ENCODE measurements at regions not wholly inside any gene's neighbourhood (a gene's known extent, or its start where the extent isn't known, plus 50 kb on each side); places are given as distances from the start of the nearest gene placed in this dataset.

DNA sequence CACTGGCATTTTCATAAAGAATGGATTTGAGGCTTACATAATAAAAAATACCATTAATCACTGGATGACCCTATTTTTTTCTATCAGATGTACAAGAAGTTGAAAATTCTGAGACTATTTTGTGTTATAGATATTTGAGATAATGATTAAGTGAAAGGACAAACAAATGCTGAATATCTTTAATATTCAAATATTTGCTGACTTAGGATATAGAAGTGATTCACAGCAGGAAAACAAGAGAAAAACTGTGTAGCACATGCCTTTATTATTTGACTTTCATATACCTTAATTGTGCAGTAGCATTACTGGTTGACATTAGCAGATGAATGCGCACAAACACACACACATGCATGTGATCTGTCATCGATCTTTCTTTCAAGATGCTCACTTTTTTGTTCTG, 766.5 kb downstream of the SATB2 start:
- no peak overlapping the region for H3K4me3 ChIP-seq
- no peaks in the 10 kb centered on the region for H3K36me3 ChIP-seq (ENCODE audit: insufficient read depth, low read length)
- no peaks in the 10 kb centered on the region for H3K9me3 ChIP-seq (ENCODE audit: low read depth, low read length)
- H3K27ac ChIP-seq: no peak overlapping the region
- no peak for DNase-seq (ENCODE audit: low read depth, low spot score)
- TF ChIP-seq POLR2AphosphoS5 (IDR thresholded peaks at IDR 0.05; ENCODE audit: borderline replicate concordance, low read depth, low read length): no peak
- TF ChIP-seq FOXP2 (optimal IDR thresholded peaks at IDR 0.05; ENCODE audit: control extremely low read depth, extremely low read length, insufficient read depth): no peak
- no peak for TF ChIP-seq EZH2 (IDR thresholded peaks at IDR 0.05)
- H3K9ac ChIP-seq (ENCODE audit: insufficient read length): no peak overlapping the region

GRCh38 chr2:198664321-198664720, 793.4 kb downstream of the SATB2 start:
- no peaks in the 10 kb centered on the region for H3K9me3 ChIP-seq (ENCODE audit: low read depth, low read length)
- DNase-seq (ENCODE audit: low read depth, low spot score): no peak
- no peak overlapping the region for H3K9ac ChIP-seq (ENCODE audit: insufficient read length)
- no peak for TF ChIP-seq POLR2AphosphoS5 (IDR thresholded peaks at IDR 0.05; ENCODE audit: borderline replicate concordance, low read depth, low read length)
- no peak for TF ChIP-seq FOXP2 (optimal IDR thresholded peaks at IDR 0.05; ENCODE audit: control extremely low read depth, extremely low read length, insufficient read depth)
- TF ChIP-seq EZH2 (IDR thresholded peaks at IDR 0.05): no peak
- H3K36me3 ChIP-seq (ENCODE audit: insufficient read depth, low read length): no peaks in the 10 kb centered on the region
- no peak overlapping the region for H3K4me3 ChIP-seq
- H3K27ac ChIP-seq: no peak overlapping the region

DNA sequence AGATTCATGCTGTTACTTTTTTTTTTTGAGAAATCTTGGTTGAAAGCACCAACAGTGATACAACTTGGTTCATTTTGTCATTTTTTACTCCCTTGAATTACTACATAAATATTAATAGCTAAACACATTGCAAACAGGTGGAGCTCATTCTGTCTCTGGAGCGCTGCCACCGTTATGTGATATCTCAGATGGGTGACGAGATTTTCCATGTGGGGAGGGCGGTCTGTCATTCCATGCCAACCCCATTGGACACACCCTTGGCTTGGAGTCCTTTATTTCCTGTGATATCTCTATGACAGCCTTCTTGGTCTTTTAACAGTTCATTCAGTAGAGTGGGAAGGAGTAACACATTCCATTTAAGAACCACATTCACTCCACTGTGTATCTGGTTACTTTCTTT, 794.8 kb downstream of the SATB2 start:
- no peak overlapping the region for H3K27ac ChIP-seq
- no peak overlapping the region for H3K4me3 ChIP-seq
- DNase-seq (ENCODE audit: low read depth, low spot score): no peak
- H3K9me3 ChIP-seq (ENCODE audit: low read depth, low read length): no peaks in the 10 kb centered on the region
- TF ChIP-seq EZH2 (IDR thresholded peaks at IDR 0.05) (no peak), FOXP2 (optimal IDR thresholded peaks at IDR 0.05; ENCODE audit: control extremely low read depth, extremely low read length, insufficient read depth) (no peak), POLR2AphosphoS5 (IDR thresholded peaks at IDR 0.05; ENCODE audit: borderline replicate concordance, low read depth, low read length) (no peak)
- H3K36me3 ChIP-seq (ENCODE audit: insufficient read depth, low read length): no peaks in the 10 kb centered on the region
- H3K9ac ChIP-seq (ENCODE audit: insufficient read length): no peak overlapping the region

DNA sequence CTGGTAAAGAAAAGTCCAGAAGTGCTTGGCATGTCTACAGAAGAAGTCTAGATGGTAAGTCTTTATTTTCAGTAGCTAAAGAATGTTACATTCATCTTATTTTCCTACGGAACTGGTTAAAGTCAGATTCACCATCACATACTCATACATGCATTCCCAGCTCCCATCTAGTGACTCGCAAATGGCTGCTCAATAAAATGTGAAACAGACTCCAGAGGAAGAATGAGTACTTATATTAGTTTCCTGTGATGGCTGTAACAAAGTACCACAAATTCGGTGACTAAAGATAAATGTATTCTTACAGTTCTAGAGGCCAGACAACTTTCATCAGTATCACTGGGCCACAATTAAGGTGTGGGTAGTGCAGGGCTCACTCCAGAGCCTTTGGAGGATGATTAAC, 797.2 kb downstream of the SATB2 start:
- Histone ChIP-seq H3K36me3 (ENCODE audit: insufficient read depth, low read length) (no peaks in the 10 kb centered on the region), H3K9me3 (ENCODE audit: low read depth, low read length) (no peaks in the 10 kb centered on the region), H3K4me3 (no peak overlapping the region), H3K9ac (ENCODE audit: insufficient read length) (no peak overlapping the region), H3K27ac (no peak overlapping the region)
- DNase-seq (ENCODE audit: low read depth, low spot score): no peak
- TF ChIP-seq POLR2AphosphoS5 (IDR thresholded peaks at IDR 0.05; ENCODE audit: borderline replicate concordance, low read depth, low read length) (no peak), EZH2 (IDR thresholded peaks at IDR 0.05) (no peak), FOXP2 (optimal IDR thresholded peaks at IDR 0.05; ENCODE audit: control extremely low read depth, extremely low read length, insufficient read depth) (no peak)

GRCh38 chr2:198659096-198659870, 798.5 kb downstream of the SATB2 start:
- Histone ChIP-seq H3K9ac (ENCODE audit: insufficient read length) (no peak overlapping the region), H3K36me3 (ENCODE audit: insufficient read depth, low read length) (no peaks in the 10 kb centered on the region), H3K4me3 (no peak overlapping the region), H3K27ac (no peak overlapping the region), H3K9me3 (ENCODE audit: low read depth, low read length) (no peaks in the 10 kb centered on the region)
- DNase-seq (ENCODE audit: low read depth, low spot score): no peak
- TF ChIP-seq FOXP2 (optimal IDR thresholded peaks at IDR 0.05; ENCODE audit: control extremely low read depth, extremely low read length, insufficient read depth): no peak
- no peak for TF ChIP-seq EZH2 (IDR thresholded peaks at IDR 0.05)
- TF ChIP-seq POLR2AphosphoS5 (IDR thresholded peaks at IDR 0.05; ENCODE audit: borderline replicate concordance, low read depth, low read length): no peak

GRCh38 chr2:198657512-198658121, 800.1 kb downstream of the SATB2 start:
- Histone ChIP-seq H3K36me3 (ENCODE audit: insufficient read depth, low read length) (no peaks in the 10 kb centered on the region), H3K9me3 (ENCODE audit: low read depth, low read length) (no peaks in the 10 kb centered on the region), H3K9ac (ENCODE audit: insufficient read length) (no peak overlapping the region), H3K27ac (no peak overlapping the region), H3K4me3 (no peak overlapping the region)
- TF ChIP-seq FOXP2 (optimal IDR thresholded peaks at IDR 0.05; ENCODE audit: control extremely low read depth, extremely low read length, insufficient read depth): no peak
- TF ChIP-seq EZH2 (IDR thresholded peaks at IDR 0.05): no peak
- TF ChIP-seq POLR2AphosphoS5 (IDR thresholded peaks at IDR 0.05; ENCODE audit: borderline replicate concordance, low read depth, low read length): no peak
- DNase-seq (ENCODE audit: low read depth, low spot score): no peak

- TF ChIP-seq EZH2 (IDR thresholded peaks at IDR 0.05) (no peak), FOXP2 (optimal IDR thresholded peaks at IDR 0.05; ENCODE audit: control extremely low read depth, extremely low read length, insufficient read depth) (no peak), POLR2AphosphoS5 (IDR thresholded peaks at IDR 0.05; ENCODE audit: borderline replicate concordance, low read depth, low read length) (no peak)
- no peak overlapping the region for H3K27ac ChIP-seq
- H3K9ac ChIP-seq (ENCODE audit: insufficient read length): no peak overlapping the region
- H3K36me3 ChIP-seq (ENCODE audit: insufficient read depth, low read length): no peaks in the 10 kb centered on the region
- no peak overlapping the region for H3K4me3 ChIP-seq
- H3K9me3 ChIP-seq (ENCODE audit: low read depth, low read length): no peaks in the 10 kb centered on the region
- no peak for DNase-seq (ENCODE audit: low read depth, low spot score)
Observed at GRCh38 chr2:198656869-198657268, 800.9 kb downstream of the SATB2 start.

DNA sequence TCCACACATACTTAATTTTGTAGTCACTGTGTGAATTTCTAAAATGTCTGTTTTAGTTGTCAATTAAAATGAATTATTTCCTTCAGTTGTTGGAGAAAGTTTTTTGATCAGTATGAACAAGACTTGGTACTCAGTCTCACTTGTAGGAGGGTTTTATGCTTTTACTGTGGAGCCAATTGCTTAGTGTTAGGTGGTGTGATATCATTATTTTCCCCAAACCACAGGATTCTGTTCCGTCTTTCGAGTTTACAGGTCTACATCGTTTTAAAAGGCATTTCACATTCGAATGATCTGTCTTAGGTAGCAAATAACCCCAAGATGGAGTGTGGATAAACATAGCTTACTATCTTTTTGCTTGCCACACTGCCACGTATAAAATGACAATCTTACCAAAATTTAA, 803.1 kb downstream of the SATB2 start:
- Histone ChIP-seq H3K27ac (no peak overlapping the region), H3K36me3 (ENCODE audit: insufficient read depth, low read length) (no peaks in the 10 kb centered on the region), H3K9me3 (ENCODE audit: low read depth, low read length) (no peaks in the 10 kb centered on the region), H3K9ac (ENCODE audit: insufficient read length) (no peak overlapping the region), H3K4me3 (no peak overlapping the region)
- no peak for DNase-seq (ENCODE audit: low read depth, low spot score)
- no peak for TF ChIP-seq POLR2AphosphoS5 (IDR thresholded peaks at IDR 0.05; ENCODE audit: borderline replicate concordance, low read depth, low read length)
- no peak for TF ChIP-seq EZH2 (IDR thresholded peaks at IDR 0.05)
- TF ChIP-seq FOXP2 (optimal IDR thresholded peaks at IDR 0.05; ENCODE audit: control extremely low read depth, extremely low read length, insufficient read depth): no peak
